ENCODE measurements at regions not wholly inside any gene's neighbourhood (a gene's known extent, or its start where the extent isn't known, plus 50 kb on each side); places are given as distances from the start of the nearest gene placed in this dataset.

GRCh38 chrX:35351795-35352483 is 409.3 kb downstream of the FAM47B start:
- no peak for TF ChIP-seq CTCF (IDR thresholded peaks at IDR 0.05; ENCODE audit: low read depth, low read length)
- no peak for TF ChIP-seq EZH2phosphoT487 (IDR thresholded peaks at IDR 0.05; ENCODE audit: low read depth)

Data from OCI-LY3 (cell line).